ENCODE measurements at regions not wholly inside any gene's neighbourhood (a gene's known extent, or its start where the extent isn't known, plus 50 kb on each side); places are given as distances from the start of the nearest gene placed in this dataset.

DNA sequence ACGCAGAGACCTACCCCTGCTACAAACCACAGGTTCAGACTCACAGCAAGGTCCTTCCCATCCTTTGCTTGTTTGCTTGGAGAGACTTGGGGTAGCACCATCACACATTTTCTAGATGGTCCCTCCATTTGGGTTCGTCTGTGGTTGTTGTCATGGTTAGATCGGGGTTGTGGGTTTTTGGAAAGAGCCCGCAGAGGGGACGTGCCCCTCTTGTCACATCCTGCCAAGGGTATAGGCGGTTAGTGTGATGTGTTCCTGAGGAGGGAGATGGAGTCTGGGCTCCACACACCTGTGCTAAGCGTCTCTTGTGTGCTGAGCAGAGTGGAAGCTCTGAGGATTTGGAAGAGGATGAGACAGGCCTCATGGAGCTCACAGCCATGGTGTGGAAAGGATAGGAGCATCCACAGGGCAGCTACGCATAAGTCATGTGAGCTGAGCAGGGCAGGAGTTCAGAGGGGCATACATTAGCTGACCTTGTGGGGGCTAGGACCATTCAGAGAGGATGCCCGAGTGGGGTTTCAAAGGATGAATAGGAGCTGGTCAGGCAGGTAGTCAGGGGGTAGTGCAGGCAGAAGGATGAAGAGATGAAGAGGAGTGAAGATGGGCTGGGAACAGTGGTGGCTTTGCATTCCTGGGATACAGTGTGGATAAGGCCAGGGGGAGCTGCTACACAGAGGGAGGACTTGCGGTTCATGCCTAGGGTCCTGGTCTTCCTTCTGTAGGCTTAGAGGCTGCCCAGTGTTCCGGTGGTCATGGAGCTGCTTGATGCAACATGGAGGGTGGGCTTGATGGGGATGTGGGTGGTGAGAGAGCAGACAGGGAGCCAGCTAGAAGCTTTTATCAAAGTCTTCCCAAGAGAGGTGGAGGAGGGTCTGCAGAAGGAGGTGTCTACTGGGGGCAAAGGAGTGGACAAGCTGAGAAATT, 62.9 kb downstream of the ACKR3 start:
- ATAC-seq (no peak), DNase-seq (no peak)
- H3K4me1 ChIP-seq (ENCODE audit: low read depth): no peaks in the 10 kb centered on the region
- TF ChIP-seq, protein P1, sequence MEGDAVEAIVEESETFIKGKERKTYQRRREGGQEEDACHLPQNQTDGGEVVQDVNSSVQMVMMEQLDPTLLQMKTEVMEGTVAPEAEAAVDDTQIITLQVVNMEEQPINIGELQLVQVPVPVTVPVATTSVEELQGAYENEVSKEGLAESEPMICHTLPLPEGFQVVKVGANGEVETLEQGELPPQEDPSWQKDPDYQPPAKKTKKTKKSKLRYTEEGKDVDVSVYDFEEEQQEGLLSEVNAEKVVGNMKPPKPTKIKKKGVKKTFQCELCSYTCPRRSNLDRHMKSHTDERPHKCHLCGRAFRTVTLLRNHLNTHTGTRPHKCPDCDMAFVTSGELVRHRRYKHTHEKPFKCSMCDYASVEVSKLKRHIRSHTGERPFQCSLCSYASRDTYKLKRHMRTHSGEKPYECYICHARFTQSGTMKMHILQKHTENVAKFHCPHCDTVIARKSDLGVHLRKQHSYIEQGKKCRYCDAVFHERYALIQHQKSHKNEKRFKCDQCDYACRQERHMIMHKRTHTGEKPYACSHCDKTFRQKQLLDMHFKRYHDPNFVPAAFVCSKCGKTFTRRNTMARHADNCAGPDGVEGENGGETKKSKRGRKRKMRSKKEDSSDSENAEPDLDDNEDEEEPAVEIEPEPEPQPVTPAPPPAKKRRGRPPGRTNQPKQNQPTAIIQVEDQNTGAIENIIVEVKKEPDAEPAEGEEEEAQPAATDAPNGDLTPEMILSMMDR (IDR thresholded peaks at IDR 0.05): no peak
- no peaks in the 10 kb centered on the region for H3K36me3 ChIP-seq (ENCODE audit: low read depth)
- no peak overlapping the region for H3K4me3 ChIP-seq
- intact Hi-C loops (cut with DNase I, micrococcal nuclease): no loop called here
- no peaks in the 10 kb centered on the region for H3K9me3 ChIP-seq

DNA sequence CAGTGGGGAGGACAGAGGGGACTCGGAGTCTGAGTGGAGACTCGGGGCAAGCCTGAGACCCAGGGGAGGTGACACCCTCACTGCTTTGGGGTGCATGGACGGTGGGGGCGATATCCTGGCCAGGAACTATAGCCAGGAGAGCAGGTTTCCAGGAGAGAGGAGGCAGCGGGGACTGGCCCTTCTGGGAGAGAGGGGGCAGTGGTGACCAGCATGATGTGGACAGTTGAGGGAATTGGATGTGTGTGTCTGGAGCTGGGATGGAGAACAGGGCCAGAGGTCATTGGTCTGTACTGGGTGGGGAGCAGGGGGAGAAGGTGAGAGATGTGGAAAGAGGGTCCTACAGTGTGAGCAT, 63.6 kb downstream of the ACKR3 start:
- no peak for DNase-seq
- TF ChIP-seq, protein P1 (IDR thresholded peaks at IDR 0.05): no peak
- ATAC-seq: no peak
- Histone ChIP-seq H3K4me1 (ENCODE audit: low read depth) (no peaks in the 10 kb centered on the region), H3K9me3 (no peaks in the 10 kb centered on the region), H3K4me3 (no peak overlapping the region), H3K36me3 (ENCODE audit: low read depth) (no peaks in the 10 kb centered on the region)
- intact Hi-C loops (cut with DNase I, micrococcal nuclease): no loop called here

DNA sequence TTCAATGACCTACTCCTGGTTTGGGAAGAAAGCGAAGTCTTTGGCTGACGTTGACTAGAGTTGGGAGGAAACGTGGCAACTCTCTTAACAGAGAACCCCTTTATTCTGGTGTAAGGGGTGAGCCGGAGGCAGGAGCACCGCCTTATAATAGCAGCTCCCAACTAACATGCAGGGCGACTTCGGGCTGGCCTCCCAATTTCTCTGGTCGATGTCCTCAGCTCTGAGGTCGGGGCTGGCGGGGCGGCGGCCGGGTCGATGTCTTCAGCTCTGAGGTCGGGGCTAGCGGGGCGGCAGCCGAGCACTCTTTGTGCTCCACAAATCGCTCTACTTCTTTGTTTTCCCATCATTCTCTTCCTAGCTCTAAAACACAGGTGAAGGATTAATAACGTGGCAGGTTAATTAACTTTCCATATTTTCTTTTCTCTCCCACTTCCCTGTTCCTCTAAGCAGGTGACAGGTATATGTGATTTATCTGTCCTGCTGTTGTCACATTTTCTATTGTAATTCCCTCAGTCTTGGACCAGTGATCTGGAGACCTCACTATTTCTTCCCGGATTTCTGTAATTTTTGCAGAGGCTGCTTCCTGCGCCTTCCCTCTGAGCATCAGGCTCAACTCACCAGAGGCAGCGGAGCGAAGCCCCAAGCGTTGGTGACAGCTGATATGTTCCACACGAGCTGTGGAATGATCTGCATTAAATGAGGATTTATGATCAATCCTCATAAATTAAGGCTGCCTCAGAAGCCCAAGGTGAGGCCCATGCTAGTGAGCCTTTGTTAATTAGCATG, 64.3 kb downstream of the ACKR3 start:
- no peaks in the 10 kb centered on the region for H3K4me1 ChIP-seq (ENCODE audit: low read depth)
- DNase-seq: no peak
- ATAC-seq: no peak
- TF ChIP-seq, protein P1 (IDR thresholded peaks at IDR 0.05): no peak
- no peak overlapping the region for H3K4me3 ChIP-seq
- no peaks in the 10 kb centered on the region for H3K36me3 ChIP-seq (ENCODE audit: low read depth)
- H3K9me3 ChIP-seq: no peaks in the 10 kb centered on the region
- intact Hi-C loops (cut with DNase I, micrococcal nuclease): no loop called here

DNA sequence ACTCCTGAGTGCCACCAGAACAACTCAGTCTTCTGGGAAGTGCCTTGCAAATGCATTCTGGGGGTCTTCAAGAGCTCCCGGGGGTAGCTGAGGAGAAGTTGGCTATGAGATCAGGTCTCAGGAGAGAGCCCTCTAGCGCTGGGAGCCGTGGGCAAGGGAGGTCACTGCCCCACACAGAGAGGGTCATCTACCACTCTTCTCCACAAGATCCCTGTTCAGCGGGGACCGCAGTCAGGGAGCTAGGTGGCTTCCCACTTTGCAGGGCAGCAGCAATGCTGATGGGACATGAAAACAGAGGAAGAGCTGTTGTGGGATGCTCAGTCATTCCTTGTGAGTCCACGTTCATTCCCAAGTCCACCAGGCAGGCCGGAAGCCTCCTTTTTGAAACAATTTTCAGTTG, 66.6 kb downstream of the ACKR3 start:
- Histone ChIP-seq H3K4me3 (no peak overlapping the region), H3K9me3 (no peaks in the 10 kb centered on the region), H3K4me1 (ENCODE audit: low read depth) (no peaks in the 10 kb centered on the region), H3K36me3 (ENCODE audit: low read depth) (no peaks in the 10 kb centered on the region)
- intact Hi-C loops (cut with DNase I, micrococcal nuclease): no loop called here
- no peak for ATAC-seq
- TF ChIP-seq, protein P1 (IDR thresholded peaks at IDR 0.05): no peak
- DNase-seq: no peak

DNA sequence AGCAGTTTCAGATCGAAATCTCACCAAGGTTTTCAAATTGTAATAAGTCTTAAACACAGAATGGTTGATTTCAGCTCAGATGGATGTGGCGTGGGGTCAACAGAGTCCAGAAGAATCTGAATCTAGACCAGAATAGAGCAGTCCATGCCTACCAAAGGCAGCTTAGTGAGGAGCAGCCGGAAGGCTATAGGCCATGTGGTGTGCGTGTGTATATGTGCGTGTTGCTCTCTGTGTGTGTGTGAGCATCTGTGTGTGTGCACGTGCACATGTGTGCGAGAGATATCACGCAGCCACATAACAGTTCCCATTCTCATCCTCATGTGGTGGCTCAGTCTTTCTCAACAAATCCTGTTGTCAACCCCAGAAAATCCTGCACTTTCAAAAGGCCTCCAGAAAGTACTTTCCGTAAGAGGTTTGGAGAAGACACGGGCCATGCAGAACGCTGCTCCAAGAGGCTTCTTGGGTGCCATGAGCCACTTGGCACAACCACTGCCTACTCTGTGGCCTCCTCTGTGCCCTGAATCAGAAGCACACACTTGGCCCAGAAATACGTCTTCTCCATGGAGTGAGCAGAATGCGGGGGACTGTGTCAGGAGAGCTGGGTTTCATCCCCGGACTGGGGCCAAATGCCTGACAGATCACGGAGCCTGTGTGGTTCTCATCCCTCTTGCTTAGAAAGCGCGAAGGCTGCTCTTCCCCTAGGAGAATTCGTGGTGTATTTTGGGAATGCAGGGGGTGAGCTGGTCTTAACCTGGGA, 67.3 kb downstream of the ACKR3 start:
- H3K36me3 ChIP-seq (ENCODE audit: low read depth): no peaks in the 10 kb centered on the region
- no peaks in the 10 kb centered on the region for H3K9me3 ChIP-seq
- H3K4me1 ChIP-seq (ENCODE audit: low read depth): no peaks in the 10 kb centered on the region
- ATAC-seq (no peak), DNase-seq (no peak)
- TF ChIP-seq, protein P1 (IDR thresholded peaks at IDR 0.05): no peak
- H3K4me3 ChIP-seq: no peak overlapping the region
- intact Hi-C loops (cut with DNase I, micrococcal nuclease): no loop called here

Measured in mucosa of descending colon (tissue), 3 donors.